T-helper 22 cell (primary cell): ENCODE measurements at regions not wholly inside any gene's neighbourhood (a gene's known extent, or its start where the extent isn't known, plus 50 kb on each side); places are given as distances from the start of the nearest gene placed in this dataset.

ENCODE experiments used
- DNase-seq: peaks from one replicate; pipeline ENCODE4 v3.0.0-alpha.2; 2020; ENCODE audit warnings: low read depth

- no peak for DNase-seq
Measured at GRCh38 chr7:115127399-115128021, 205.6 kb downstream of the MDFIC start.

- no peak for DNase-seq
Measured at GRCh38 chr7:115125750-115126149, 203.9 kb downstream of the MDFIC start.

- no peak for DNase-seq
Measured at GRCh38 chr7:115125312-115125711, 203.4 kb downstream of the MDFIC start.

GRCh38 chr7:115124409-115124939 lies 202.6 kb downstream of the MDFIC start:
- no peak for DNase-seq

- DNase-seq = no peak
Measured at GRCh38 chr7:115123441-115123840, 201.5 kb downstream of the MDFIC start.

- no peak for DNase-seq
Measured at GRCh38 chr7:115122388-115122787, 200.5 kb downstream of the MDFIC start.

GRCh38 chr7:115117748-115118147 lies 195.9 kb downstream of the MDFIC start:
- DNase-seq = no peak

- DNase-seq = no peak
Measured at GRCh38 chr7:115116773-115117715, 195.2 kb downstream of the MDFIC start.

GRCh38 chr7:115113776-115114175 lies 191.9 kb downstream of the MDFIC start:
- no peak for DNase-seq

GRCh38 chr7:115113131-115113530 lies 191.2 kb downstream of the MDFIC start:
- DNase-seq = no peak

- no peak for DNase-seq
Measured at GRCh38 chr7:115110523-115110922, 188.6 kb downstream of the MDFIC start.

GRCh38 chr7:115106316-115106715 lies 184.4 kb downstream of the MDFIC start:
- no peak for DNase-seq

GRCh38 chr7:115102738-115103137 lies 180.8 kb downstream of the MDFIC start:
- no peak for DNase-seq

- DNase-seq = no peak
Measured at GRCh38 chr7:115101199-115101598, 179.3 kb downstream of the MDFIC start.

GRCh38 chr7:115099906-115100305 lies 178.0 kb downstream of the MDFIC start:
- no peak for DNase-seq

GRCh38 chr7:115097175-115097671 lies 175.3 kb downstream of the MDFIC start:
- no peak for DNase-seq

GRCh38 chr7:115096262-115096661 lies 174.4 kb downstream of the MDFIC start:
- DNase-seq = no peak

- no peak for DNase-seq
Measured at GRCh38 chr7:115094163-115094562, 172.3 kb downstream of the MDFIC start.

- DNase-seq = no peak
Measured at GRCh38 chr7:115088893-115089292, 167.0 kb downstream of the MDFIC start.

GRCh38 chr7:115087437-115087836 lies 165.5 kb downstream of the MDFIC start:
- DNase-seq = no peak

- no peak for DNase-seq
Measured at GRCh38 chr7:115086146-115086841, 164.4 kb downstream of the MDFIC start.

- DNase-seq = no peak
Measured at GRCh38 chr7:115085421-115085820, 163.5 kb downstream of the MDFIC start.
